ENCODE measurements at regions not wholly inside any gene's neighbourhood (a gene's known extent, or its start where the extent isn't known, plus 50 kb on each side); places are given as distances from the start of the nearest gene placed in this dataset.

DNA sequence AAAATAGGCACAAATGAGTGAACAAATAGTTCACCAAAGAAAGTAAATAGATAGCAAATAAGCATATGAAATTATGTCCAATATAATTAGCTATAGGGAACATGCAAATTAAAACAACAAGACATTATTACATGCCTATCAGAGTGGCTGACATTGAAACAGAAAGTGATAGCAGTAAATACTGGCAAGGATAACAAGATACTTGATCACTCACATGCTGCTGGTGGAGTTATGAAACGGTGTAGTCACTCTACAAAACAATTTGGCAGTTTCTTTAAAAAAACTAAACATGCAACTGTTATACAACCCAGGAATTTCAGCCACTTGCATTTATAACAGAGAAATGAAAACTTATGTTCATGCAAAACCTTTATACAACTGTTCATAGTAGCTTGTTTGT lies 439.2 kb upstream of the ACVR2A start:
- no peak for DNase-seq

DNA sequence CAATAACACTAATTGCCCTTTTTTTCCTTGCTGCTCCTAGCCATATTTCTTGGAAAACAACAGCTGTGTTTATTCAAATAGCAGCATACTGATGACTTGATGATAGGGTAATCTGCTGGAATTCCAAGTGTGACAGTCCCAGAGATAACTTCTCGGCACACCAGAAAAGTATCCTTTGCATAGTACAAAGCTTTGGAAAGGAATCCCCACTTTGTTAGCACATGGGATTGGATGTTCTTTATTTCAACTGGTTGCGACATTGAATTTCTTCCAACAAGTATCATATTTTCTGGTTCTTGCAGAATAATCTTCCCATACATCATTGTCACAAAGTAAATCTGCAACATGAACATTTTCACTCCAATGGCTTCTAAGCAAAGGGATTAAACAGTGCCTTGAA lies 445.8 kb upstream of the ACVR2A start:
- DNase-seq = peak; percentile 19

DNA sequence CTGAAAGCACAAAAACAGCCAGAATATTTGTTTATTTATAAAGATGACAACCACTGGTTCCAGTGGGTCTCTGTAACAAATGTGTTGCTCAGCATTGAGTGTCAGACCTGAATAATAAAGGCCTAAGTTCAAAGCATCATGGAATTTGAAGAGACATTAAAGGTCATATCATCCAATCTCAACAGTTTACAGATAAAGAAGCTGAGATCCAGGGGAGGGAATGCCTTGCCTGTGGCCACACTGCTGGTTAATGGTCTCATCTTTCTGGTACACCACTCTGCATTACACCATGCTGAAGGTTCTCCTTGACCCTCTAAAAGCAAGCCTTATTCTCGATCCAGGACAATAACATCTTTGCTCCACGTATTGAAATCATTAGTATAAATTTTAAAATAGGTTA lies 446.5 kb upstream of the ACVR2A start:
- DNase-seq = no peak

DNA sequence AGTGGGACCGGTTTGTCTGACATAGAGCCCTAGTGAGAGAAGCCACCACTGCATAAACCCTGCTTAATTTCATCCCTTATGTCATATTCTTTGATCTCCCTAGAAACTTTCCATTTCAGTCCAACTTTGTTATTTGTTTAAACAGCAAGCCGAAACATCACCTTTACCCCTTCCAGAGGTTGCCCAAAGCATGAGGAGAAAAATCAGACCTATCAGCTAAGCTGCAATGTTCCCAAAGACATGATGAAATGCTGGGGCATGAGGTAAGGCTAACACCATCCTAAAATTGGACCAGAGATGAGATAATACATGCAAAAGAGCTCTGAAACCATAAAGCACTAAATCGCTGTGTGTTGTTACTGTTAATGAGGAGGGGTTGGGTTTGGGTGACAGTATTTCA lies 447.9 kb upstream of the ACVR2A start:
- DNase-seq = no peak

DNA sequence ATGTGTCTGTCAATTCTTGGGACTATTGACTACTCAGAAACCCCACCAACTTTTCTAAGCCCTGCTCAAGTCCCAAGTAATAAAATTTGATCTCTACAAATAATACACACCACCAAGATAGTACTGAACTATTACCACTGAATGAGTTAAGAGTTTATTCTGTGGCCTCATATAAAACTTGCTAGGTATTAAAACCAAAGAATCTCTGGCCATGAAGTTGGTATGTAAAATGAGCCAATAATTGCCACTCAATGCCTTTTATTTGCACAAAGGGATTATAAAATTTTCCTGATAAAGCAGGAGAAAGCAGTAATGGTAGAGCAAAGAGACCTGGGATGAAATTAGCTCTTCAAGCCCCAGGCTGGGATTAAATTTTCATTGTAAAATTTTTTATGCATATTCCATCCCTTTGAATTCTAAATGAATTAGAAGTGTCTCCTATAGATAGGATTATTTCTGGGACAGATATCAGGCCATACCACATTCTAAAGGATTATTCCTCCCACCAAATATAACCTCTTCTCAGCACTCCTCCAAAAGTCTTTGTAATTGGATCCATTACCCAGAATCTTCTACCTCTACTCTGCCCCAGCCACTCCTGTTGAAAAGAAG lies 450.5 kb upstream of the ACVR2A start:
- DNase-seq = no peak

DNA sequence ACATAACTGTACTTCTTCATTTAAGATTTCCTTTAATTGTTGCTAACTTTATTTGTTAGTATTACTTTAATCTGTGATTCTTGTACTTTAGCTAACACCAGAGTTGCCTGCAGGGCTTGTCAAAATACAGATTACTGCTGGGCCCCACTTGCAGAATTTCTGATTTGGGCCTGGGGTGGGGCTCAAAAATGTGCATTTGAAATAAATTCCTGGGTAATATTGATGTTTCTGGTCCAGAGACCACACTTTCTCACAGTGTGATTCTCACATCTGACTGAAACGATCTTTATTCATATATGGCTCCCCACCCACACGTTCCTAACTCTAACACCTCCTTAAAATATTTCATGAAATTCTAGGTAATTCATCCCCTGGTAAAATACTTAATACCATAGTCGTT lies 452.6 kb upstream of the ACVR2A start:
- no peak for DNase-seq

DNA sequence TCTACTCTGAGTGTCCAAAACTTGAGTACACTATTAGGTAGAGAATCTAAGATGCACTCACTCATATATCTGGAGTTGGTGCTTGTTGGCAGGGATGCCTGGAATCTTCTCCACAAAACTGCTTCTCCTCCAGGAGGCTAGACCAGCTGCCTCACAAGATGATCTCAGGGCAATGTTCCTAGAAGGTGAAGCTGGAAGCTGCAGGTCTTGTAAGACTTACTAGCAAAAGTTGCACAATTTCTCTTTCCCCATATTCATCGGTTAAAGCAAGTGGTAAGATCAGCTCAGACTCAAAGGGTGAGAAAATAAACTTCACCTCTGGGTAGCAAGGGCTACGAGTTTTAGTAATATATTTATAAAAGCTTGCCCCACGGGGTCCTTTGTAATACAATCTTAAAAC lies 454.4 kb upstream of the ACVR2A start:
- no peak for DNase-seq

DNA sequence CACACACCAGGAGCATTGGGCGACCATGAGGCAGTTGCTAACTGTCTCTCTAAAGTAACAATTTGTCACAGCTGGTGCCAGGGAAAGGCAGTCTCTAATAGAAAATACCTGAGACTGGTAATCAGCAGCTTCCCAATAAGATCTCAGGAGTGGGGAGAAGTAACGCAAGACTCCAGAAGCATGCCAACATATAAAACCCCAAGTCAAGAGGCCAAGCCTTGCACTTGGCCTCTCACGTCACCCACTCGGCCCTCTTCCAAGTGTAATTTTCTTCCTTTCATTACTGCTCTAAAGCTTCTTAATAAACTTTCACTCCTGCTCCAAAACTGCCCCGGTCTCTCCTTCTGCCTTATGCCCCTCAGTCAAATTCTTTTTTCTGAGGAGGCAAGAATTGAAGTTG lies 455.6 kb upstream of the ACVR2A start:
- no peak for DNase-seq

DNA sequence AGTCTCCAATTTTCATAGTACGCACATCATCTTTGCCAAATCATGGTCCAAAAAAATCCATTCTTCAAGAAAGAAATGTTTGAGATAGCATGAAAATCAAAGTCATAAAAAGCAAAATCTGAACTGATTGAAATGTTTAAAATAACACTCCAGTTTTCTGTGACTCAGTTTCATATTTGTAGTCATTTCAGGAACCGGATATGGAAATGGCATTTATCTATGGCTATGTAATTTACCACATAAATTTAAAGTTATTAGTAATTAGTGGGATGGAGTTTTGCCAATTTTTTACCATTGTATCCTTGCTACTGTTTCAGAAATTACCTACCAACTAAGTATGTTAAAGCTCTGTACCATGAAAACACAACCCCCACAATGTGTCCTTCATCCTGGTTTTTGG lies 456.6 kb upstream of the ACVR2A start:
- DNase-seq = no peak

DNA sequence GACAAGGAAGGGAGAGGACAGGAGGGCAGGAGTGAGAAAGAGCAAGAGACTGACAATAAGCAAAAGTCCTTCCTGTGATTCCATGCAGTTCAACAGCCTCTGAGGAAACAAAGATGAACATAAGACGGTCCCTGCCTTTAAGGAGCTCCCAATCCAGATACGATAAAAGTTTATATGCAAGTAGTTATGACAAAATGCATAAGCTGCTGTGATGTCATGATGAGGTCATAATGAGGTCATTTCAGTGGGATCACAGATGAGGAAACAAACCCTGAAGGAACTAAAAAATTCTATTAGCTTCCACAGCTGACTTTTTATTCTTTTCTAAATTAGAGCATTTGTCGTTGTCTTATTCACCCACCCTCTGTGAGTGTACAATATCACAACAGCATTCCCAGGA lies 458.5 kb upstream of the ACVR2A start:
- DNase-seq = no peak

DNA sequence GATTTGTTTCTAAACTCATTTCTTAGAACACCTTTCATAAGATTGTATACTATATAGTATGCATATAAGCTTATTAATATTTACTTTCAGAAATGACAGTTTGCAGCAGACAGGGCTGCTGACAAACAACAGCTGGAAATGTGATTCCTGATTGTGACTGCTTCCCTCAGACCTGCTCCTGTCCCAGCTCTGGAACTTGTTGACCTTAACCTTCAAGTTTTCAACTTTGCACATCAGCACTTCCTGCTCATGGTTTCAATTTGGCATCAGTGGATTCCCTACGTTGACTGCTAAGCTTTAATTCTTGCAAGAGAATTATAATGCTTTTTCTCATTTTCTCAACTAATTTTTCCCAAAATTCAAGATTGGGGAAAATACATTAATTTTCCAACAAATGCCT lies 459.2 kb upstream of the ACVR2A start:
- DNase-seq = no peak

DNA sequence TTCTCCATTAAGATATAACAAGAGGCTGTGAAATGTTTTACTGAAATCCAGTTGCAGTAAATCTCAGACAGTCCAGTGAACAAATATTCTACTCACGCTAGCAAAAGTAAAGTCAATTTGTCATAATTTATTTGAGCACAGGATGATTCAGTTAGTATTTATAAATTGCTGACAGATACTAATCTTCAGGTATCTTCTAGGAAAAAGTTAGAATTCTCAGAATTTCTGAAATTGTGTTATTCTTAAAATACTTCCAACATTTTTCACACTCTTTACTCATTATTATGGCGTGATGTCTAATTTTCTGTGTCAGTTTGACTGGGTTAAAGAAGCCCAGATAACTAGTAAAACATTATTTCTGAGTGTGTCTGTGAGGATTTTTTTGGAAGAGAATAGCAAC lies 460.2 kb upstream of the ACVR2A start:
- DNase-seq = no peak

DNA sequence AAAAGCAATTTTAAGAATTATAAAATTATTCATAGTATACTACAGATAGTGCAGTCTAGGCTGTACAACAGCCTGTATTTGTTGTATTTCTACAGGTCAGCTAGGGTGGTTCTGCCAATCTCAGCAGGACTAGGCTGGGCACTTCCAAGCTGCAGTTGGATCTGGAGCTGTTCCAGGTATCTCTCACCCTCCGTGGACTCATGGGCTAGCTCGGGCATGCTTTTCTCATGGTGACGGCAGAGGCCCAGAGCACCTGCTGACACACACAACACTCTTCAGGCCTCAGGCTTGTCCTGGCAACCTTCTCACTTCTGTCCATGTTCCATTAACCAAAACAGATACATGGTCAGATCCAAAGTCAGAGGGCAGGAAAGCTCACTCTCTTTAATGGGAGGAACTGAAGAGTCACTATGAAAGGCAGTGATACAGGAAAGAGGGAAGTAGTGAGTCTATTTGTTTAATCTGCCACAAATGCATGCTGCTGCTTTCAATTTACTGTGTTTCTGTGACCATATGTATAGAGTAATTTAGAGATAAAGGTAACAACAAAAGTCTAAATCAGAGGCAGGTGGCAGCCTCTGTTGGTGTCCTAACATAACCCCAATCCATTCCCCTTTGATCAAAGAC lies 462.4 kb upstream of the ACVR2A start:
- no peak for DNase-seq

DNA sequence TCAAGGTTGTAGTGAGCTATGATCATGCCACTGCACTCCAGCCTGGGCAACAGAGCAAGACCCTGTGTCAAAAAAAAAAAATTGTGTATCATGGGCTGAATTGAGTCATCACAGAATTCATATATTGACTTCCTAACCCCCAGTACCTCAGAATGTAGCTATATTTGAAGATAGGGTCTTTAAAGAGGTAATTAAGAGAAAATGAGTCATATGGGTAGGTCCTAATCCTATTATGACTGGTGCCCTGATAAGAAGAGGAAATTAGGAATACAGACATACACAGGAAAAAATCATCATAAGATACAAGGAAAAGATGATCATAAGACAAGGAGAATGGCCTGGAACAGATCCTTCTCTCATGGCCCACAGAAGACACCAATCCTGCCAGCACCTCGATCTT lies 466.4 kb upstream of the ACVR2A start:
- DNase-seq = no peak

DNA sequence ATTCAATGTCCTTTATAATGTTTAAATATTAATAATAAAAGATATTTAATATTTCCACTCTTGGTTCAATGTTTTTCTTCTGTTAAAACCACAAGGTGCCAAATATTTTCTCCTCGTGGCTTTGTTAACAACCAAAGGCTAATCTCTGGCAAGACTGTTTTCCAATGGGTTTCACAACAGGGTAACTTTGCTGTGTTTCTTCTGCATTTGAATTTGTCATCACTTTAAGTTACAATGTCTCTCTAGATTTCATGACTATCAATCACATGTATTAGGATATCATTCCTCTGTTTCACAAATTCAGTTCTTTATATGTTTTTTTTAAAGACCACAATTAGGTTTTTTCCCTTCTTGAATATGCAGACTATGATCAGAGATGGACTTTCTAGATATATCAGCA lies 469.8 kb upstream of the ACVR2A start:
- DNase-seq = no peak

DNA sequence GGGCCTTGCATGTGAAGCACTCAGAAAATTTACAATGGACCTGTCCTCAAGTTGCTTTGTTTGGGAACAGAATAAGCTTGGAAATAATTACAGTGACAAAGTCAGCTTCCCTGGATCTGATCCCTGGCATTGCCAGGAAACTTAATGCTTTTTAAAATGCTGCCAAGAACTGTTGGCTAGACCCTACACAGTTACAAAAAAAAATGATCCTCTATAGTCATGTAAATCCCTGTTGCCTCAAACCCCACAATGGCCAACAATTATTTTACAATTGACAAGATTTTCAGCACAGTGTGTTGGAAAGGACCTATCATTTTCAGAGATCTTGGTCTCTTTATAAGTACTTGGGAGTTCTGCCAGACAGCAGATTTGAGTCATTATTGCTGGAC lies 470.4 kb upstream of the ACVR2A start:
- DNase-seq = peak; percentile 34

DNA sequence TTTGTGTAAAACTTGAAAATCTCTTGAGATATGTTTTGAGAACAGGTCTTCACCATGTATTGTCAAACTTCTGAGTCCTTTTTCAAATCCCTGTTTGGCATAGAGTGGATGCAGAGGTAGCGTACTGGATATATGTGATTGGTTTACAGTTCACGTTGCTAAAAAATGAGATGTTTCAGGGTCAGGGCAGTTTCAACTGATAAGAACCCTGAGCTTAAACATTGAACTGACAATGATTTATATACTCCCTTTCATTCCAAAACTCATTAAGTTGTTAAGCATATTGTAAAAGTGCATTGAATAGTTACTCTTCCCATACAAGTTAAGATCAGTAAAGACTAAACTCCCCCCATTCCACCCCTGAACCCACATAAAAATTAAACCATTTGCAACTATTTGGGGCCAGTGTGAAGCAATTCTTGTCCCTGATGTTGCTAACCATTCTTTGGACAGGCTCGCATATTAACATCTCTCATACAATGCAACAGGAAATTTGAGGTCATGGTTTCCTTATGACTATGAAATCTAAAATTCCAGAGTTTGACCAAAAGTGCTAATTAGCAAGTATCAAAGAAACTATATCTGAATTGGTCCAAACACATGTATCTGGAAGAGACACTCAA lies 470.9 kb upstream of the ACVR2A start:
- no peak for DNase-seq

DNA sequence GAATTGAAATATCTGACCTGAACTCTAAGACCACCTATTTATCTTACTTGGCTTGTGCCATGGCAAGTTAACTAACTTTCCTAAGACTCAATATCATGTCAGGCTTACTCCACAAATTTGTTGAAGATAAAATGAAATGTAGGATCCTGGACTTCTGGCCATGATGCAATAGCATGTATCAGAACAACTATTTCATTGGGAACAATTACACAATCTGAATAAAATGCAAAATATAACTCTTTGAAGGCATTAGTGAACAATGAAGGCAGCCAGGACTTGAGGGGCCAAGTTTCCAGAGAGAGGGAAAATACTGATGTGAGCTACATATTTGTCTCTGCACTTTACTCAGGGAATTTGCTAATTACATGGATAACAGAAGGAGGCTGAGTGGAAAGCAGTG lies 476.5 kb upstream of the ACVR2A start:
- DNase-seq = no peak

DNA sequence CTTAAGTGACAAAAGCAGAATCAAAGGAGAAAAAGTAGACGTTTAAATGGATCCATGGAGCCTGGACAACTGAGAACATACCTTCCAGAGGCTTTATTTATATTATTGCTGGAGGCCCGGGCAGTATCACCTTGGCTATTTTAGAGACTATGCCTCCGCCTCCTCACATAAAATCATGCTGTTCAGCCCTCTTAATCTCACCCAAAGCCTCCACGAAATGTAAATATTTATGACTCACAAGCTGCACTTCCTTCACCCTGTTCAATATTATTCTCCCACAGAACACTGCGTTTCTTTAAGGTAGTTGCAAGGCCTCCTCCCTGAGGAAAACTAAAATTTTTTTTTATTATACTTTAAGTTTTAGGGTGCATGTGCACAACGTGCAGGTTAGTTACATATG lies 478.6 kb upstream of the ACVR2A start:
- DNase-seq = no peak

DNA sequence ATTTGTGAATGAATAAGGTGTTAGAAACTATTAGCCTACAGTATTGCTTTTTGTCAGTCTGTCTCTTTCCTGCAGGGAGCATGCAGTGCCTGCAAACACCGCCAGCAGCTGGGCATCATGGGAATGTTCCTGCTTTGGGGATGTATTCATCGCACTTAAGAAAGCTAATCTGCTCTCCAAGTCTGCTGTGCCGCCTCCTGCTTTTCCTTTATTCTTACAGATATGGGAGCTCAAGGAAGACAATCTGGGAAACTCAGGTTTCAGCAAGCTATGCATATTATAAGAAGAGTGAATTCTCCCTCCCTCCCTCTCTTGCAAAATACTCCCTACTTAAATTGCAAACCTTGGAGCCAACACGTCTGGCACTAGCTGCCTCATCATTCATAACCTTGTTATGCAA lies 479.2 kb upstream of the ACVR2A start:
- no peak for DNase-seq

DNA sequence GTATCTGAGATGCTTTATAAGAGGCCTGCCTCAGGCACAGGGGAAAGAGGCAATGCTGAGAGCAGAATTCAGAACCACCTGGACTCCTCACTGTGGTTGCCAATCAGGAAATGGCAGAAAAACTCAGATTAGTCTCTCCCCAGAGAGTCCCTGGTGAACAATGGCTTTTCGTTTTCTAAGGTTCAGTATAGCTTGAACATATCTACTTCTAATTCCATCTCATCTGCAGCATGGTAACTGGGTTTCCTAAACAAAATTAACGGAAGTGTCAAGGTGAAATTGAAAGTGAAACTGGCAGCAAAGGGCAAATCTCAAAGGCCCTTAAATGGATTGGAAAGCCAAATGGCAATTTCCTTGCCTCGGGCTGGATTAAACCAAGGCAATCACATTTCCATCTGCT lies 480.2 kb upstream of the ACVR2A start:
- no peak for DNase-seq

DNA sequence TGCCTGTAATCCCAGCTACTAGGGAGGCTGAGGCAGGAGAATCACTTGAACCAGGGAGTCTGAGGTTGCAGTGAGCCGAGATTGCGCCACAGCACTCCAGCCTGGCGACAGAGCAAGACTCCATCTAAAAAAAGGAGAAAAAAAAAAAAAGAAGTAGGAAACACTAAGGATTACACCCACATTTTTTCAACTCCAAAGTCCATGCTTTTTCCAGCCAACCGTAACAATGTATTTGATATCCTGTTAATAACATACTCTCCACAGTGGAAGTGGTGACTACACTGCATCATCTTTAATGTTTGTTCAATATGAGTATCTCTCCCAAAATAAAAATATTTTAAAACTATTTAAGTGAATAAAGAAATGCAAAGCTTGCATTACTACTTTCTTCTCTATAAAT lies 481.6 kb upstream of the ACVR2A start:
- no peak for DNase-seq

DNA sequence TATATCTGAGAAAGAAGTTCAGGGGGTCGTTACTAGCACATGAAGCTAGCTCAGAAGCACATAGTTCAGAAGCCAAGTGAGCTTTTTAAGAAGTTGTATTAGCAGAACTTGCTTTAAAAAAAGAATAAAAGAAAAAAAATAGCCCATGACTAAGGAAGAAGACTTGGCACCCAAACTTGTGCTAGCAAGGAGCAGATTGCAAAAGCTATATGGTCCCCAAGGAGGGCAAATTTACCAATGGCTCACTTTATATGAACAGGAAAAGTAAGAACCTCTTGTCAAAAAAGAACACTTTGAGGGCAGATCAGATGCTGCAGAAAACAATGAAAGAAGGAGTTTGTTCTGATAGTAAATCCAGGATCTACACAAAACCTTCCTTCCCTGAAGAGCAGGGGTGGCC lies 486.5 kb upstream of the ACVR2A start:
- DNase-seq = no peak

DNA sequence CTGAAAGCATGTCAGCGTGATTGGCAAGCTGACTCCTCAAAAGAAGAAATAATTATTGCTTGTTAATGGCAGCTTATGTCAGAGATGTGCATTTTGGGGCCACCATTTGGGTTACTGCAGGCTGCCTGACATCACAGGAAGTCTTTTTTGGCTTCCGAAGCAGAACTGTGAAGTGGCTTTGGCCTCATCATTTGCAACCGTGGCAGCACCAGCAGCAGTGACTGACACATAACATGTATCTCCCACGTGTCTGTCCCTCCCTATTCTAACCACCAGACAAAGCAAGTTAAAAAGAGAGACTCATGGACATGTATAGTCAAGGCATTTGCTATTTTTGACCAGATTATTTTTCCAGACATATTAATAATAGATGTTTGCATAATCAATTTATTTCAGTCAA lies 488.7 kb upstream of the ACVR2A start:
- no peak for DNase-seq

DNA sequence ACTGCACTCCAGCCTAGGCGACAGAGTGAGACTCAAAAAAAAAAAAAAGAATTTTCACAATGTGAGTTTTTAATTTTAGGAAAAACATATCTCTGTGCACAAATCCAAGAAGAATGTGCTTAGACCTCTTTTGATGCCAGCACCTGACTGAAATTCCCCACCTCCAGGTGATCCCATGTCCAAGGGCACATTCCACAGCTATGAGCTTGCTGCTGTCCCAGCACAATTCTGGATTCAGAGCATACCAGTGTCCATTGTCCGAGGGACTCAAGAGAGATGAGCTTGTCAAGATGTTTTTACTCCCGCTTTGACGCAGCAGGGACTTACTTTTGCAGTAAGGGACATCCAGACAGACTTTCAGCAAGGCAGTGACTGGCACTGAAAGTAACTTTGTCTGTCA lies 489.1 kb upstream of the ACVR2A start:
- DNase-seq = no peak
